ENCODE measurements at regions not wholly inside any gene's neighbourhood (a gene's known extent, or its start where the extent isn't known, plus 50 kb on each side); places are given as distances from the start of the nearest gene placed in this dataset.

- H3K4me1 ChIP-seq (ENCODE audit: control insufficient read depth in 5 of 5, insufficient read depth in 5 of 5, low read length in 5 of 5) = peaks cover 0 to 41% (median 16%) of the 10 kb centered on the region in 5 donors
- H3K36me3 ChIP-seq (ENCODE audit: control insufficient read depth in 4 of 4, insufficient read depth in 4 of 4, low read length in 4 of 4) = no peaks in the 10 kb centered on the region
- ATAC-seq (ENCODE audit: insufficient read depth, low FRiP score) = no peak
- TF ChIP-seq CTCF (IDR thresholded peaks at IDR 0.05; ENCODE audit: control extremely low read depth, extremely low read depth) = no peak
- H3K27ac ChIP-seq (ENCODE audit: low read depth in 1 of 2, low read length in 1 of 2) = no peak overlapping the region
- no peaks in the 10 kb centered on the region for H3K27me3 ChIP-seq (ENCODE audit: control insufficient read depth in 3 of 3, insufficient read depth in 3 of 3, low read length in 2 of 3)
- no peak overlapping the region for H3K9ac ChIP-seq (ENCODE audit: insufficient read depth in 1 of 2, low read length in 2 of 2)
- no peak overlapping the region for H3K4me3 ChIP-seq
- 82 to 87% methylated on average over 2 of the region's 2 CpGs for WGBS, 2 donors
- no peaks in the 10 kb centered on the region for H3K9me3 ChIP-seq (ENCODE audit: control insufficient read depth in 4 of 4, insufficient read depth in 3 of 4, low read length in 3 of 4)
- DNase-seq = no peak
Measured at GRCh38 chr12:92073094-92073493, 72.6 kb downstream of the BTG1 start.

GRCh38 chr12:92072112-92072511 lies 73.5 kb downstream of the BTG1 start:
- ATAC-seq (ENCODE audit: insufficient read depth, low FRiP score) (no peak), DNase-seq (no peak)
- no peaks in the 10 kb centered on the region for H3K36me3 ChIP-seq (ENCODE audit: control insufficient read depth in 4 of 4, insufficient read depth in 4 of 4, low read length in 4 of 4)
- no peak overlapping the region for H3K27ac ChIP-seq (ENCODE audit: low read depth in 1 of 2, low read length in 1 of 2)
- WGBS, 2 donors = 94 to 97% methylated on average over 1 of the region's 1 CpG
- TF ChIP-seq CTCF (IDR thresholded peaks at IDR 0.05; ENCODE audit: control extremely low read depth, extremely low read depth) = no peak
- no peaks in the 10 kb centered on the region for H3K9me3 ChIP-seq (ENCODE audit: control insufficient read depth in 4 of 4, insufficient read depth in 3 of 4, low read length in 3 of 4)
- no peak overlapping the region for H3K4me3 ChIP-seq
- H3K27me3 ChIP-seq (ENCODE audit: control insufficient read depth in 3 of 3, insufficient read depth in 3 of 3, low read length in 2 of 3) = no peaks in the 10 kb centered on the region
- peaks cover 0 to 36% (median 10%) of the 10 kb centered on the region in 5 donors for H3K4me1 ChIP-seq (ENCODE audit: control insufficient read depth in 5 of 5, insufficient read depth in 5 of 5, low read length in 5 of 5)
- no peak overlapping the region for H3K9ac ChIP-seq (ENCODE audit: insufficient read depth in 1 of 2, low read length in 2 of 2)

GRCh38 chr12:92070864-92071445 lies 74.7 kb downstream of the BTG1 start:
- no peaks in the 10 kb centered on the region for H3K9me3 ChIP-seq (ENCODE audit: control insufficient read depth in 4 of 4, insufficient read depth in 3 of 4, low read length in 3 of 4)
- TF ChIP-seq CTCF (IDR thresholded peaks at IDR 0.05; ENCODE audit: control extremely low read depth, extremely low read depth) = no peak
- DNase-seq (peak; percentile 45 to 91 (median 74)), ATAC-seq (ENCODE audit: insufficient read depth, low FRiP score) (peak; percentile 41)
- H3K4me1 ChIP-seq (ENCODE audit: control insufficient read depth in 5 of 5, insufficient read depth in 5 of 5, low read length in 5 of 5) = peaks cover 0 to 25% (median 6%) of the 10 kb centered on the region in 5 donors
- H3K27me3 ChIP-seq (ENCODE audit: control insufficient read depth in 3 of 3, insufficient read depth in 3 of 3, low read length in 2 of 3) = no peaks in the 10 kb centered on the region
- no peaks in the 10 kb centered on the region for H3K36me3 ChIP-seq (ENCODE audit: control insufficient read depth in 4 of 4, insufficient read depth in 4 of 4, low read length in 4 of 4)
- no peak overlapping the region for H3K4me3 ChIP-seq
- no peak overlapping the region for H3K9ac ChIP-seq (ENCODE audit: insufficient read depth in 1 of 2, low read length in 2 of 2)
- H3K27ac ChIP-seq (ENCODE audit: low read depth in 1 of 2, low read length in 1 of 2) = no peak overlapping the region
- WGBS, 2 donors = 33 to 67% methylated on average over 6 of the region's 6 CpGs
